ENCODE measurements at regions not wholly inside any gene's neighbourhood (a gene's known extent, or its start where the extent isn't known, plus 50 kb on each side); places are given as distances from the start of the nearest gene placed in this dataset.

- TF ChIP-seq CTCF (IDR thresholded peaks at IDR 0.05) = no peak
- TF ChIP-seq POLR2A (IDR thresholded peaks at IDR 0.05) = no peak
These were observed 146.7 kb downstream of the RPIA start for GRCh38 chr2:88838165-88838635.
